Skeletal muscle satellite cell (primary cell): ENCODE measurements at regions not wholly inside any gene's neighbourhood (a gene's known extent, or its start where the extent isn't known, plus 50 kb on each side); places are given as distances from the start of the nearest gene placed in this dataset.

Experiments
- H3K27me3 ChIP-seq: 2 replicates; pipeline ENCODE4 v1.7.0; 2013; ENCODE audit warnings: low read length; ENCODE audit not compliant: control insufficient read depth, insufficient read depth
- H3K36me3 ChIP-seq: 2 replicates; pipeline ENCODE4 v1.7.0; 2013; ENCODE audit warnings: mild to moderate bottlenecking, control low read depth, low read length; ENCODE audit not compliant: insufficient read depth
- H3K4me1 ChIP-seq: 2 replicates; pipeline ENCODE4 v1.7.0; 2013; ENCODE audit warnings: low read length; ENCODE audit not compliant: control insufficient read depth, insufficient read depth
- H3K4me2 ChIP-seq: 2 replicates; pipeline ENCODE4 v1.7.0; 2013; ENCODE audit warnings: mild to moderate bottlenecking, low read length
- H3K4me3 ChIP-seq: 2 replicates; pipeline ENCODE4 v1.7.0; 2013; ENCODE audit warnings: low read length
- H3K9ac ChIP-seq: 2 replicates; pipeline ENCODE4 v1.7.0; 2013; ENCODE audit warnings: mild to moderate bottlenecking, low read depth, low read length, moderate library complexity
- H3K9me3 ChIP-seq: replicated peaks from 2 replicates; pipeline ENCODE4 v1.7.0; 2013; ENCODE audit warnings: mild to moderate bottlenecking, control low read depth, low read length

GRCh38 chr1:106659490-106660244 lies 396.8 kb upstream of the PRMT6 start:
- no peak overlapping the region for H3K4me3 ChIP-seq
- H3K36me3 ChIP-seq, result no peaks in the 10 kb centered on the region
- H3K27me3 ChIP-seq, result no peaks in the 10 kb centered on the region
- no peak overlapping the region for H3K4me2 ChIP-seq
- no peaks in the 10 kb centered on the region for H3K4me1 ChIP-seq
- no peak overlapping the region for H3K9ac ChIP-seq
- no peaks in the 10 kb centered on the region for H3K9me3 ChIP-seq

GRCh38 chr1:106675558-106675957 lies 380.9 kb upstream of the PRMT6 start:
- Histone ChIP-seq H3K9me3 (no peaks in the 10 kb centered on the region), H3K36me3 (no peaks in the 10 kb centered on the region), H3K9ac (no peak overlapping the region), H3K4me1 (peaks cover 12% of the 10 kb centered on the region), H3K4me2 (no peak overlapping the region), H3K4me3 (no peak overlapping the region), H3K27me3 (no peaks in the 10 kb centered on the region)

GRCh38 chr1:106676021-106676420 lies 380.5 kb upstream of the PRMT6 start:
- Histone ChIP-seq H3K9ac (no peak overlapping the region), H3K4me3 (no peak overlapping the region), H3K4me2 (no peak overlapping the region), H3K36me3 (no peaks in the 10 kb centered on the region), H3K9me3 (no peaks in the 10 kb centered on the region), H3K4me1 (peaks cover 12% of the 10 kb centered on the region), H3K27me3 (no peaks in the 10 kb centered on the region)

DNA sequence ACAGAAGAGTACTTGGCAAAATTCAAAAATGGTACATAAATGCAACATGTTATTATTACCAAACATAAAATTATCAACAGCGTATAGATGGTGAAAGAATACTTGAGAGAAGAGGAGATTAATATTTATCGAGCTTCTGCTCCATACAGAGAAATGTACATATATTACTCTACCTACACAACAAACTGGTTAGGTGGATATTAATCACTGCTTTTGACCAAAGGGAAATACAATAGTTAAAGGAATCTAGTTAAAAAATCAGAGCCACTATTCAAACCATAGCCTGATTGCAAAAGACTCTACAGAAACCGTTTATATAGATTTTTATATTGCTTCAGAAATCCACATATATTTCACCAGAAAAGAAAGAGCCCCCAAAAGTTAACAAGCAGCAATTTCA lies 379.3 kb upstream of the PRMT6 start:
- H3K4me3 ChIP-seq, result no peak overlapping the region

DNA sequence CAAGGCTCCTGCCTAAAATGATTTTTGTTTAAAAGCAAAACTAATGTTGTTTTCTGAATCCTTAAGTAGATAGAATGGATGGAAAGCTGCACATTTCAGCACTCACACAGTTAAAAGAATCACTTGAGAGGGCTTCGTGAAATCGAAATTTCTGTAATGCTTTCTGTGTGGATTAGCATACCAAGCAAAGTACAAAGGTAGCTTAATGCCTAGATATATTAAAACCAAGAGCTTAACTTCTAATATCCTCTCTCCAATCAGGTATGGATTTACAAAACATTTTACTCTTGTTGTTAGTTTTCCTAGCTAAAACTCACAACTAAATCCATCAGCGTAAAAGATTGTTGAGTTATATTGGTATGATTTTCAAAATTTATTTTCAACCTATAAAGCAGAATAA lies 378.8 kb upstream of the PRMT6 start:
- Histone ChIP-seq H3K4me2 (no peak overlapping the region), H3K27me3 (no peaks in the 10 kb centered on the region), H3K9me3 (no peaks in the 10 kb centered on the region), H3K9ac (no peak overlapping the region), H3K4me3 (no peak overlapping the region), H3K36me3 (no peaks in the 10 kb centered on the region), H3K4me1 (peaks cover 12% of the 10 kb centered on the region)

More for the DNA sequence above, 379.3 kb upstream of the PRMT6 start:
- Histone ChIP-seq H3K27me3 (no peaks in the 10 kb centered on the region), H3K4me2 (no peak overlapping the region), H3K36me3 (no peaks in the 10 kb centered on the region), H3K9ac (no peak overlapping the region), H3K4me1 (peaks cover 12% of the 10 kb centered on the region), H3K9me3 (no peaks in the 10 kb centered on the region)

GRCh38 chr1:106678279-106679050 lies 378.0 kb upstream of the PRMT6 start:
- H3K4me2 ChIP-seq, result no peak overlapping the region
- no peaks in the 10 kb centered on the region for H3K9me3 ChIP-seq
- H3K4me3 ChIP-seq, result no peak overlapping the region
- no peaks in the 10 kb centered on the region for H3K36me3 ChIP-seq
- peaks cover 12% of the 10 kb centered on the region for H3K4me1 ChIP-seq
- H3K27me3 ChIP-seq, result no peaks in the 10 kb centered on the region
- no peak overlapping the region for H3K9ac ChIP-seq

DNA sequence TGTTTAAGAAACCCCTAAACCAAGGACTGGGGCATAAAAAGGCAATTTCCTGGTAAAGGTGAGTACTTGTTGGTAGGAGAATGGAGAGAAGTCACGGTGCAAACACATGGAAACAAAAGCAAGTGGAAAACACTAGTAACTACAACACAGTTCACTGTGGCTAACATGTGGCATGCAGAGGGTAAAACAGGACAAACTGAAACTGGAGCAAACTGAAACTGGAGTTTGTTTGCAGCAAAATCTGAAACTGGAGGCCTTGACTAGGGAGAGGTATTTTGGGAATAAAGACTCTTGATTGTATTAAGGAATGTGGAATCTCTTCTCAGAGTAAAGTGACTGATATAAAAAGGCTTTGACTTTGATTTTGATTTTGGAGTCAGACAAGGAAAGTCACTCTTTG lies 376.3 kb upstream of the PRMT6 start:
- H3K9ac ChIP-seq, result no peak overlapping the region
- no peak overlapping the region for H3K4me3 ChIP-seq
- no peaks in the 10 kb centered on the region for H3K9me3 ChIP-seq
- H3K4me2 ChIP-seq, result no peak overlapping the region
- H3K27me3 ChIP-seq, result no peaks in the 10 kb centered on the region
- no peaks in the 10 kb centered on the region for H3K36me3 ChIP-seq
- peaks cover 12% of the 10 kb centered on the region for H3K4me1 ChIP-seq

DNA sequence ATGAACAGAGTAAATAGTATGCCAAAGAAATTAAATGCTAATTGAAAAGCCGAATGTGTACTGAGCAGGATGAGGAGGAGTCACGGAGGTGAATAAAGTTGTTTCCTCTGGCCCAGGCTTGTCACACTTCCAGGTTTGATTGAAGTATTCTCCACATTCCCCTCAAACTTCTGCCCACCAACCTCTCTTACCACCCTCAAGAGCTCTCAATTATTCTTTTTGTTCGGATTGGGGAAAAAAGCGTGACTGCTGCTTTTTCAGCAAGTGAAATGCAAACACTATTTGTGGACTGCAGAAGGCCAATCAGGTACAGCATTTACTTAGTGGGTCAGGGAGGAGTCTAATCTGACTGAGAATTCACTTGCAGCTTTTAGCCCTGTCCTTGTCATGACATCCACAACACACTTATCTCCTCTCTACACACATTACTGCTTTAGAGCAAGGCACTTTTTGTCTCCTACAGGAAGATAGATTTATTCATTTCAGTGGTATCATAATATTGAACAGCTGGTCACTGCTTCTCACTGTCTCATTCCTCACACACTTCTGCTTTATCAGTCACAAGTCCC lies 375.6 kb upstream of the PRMT6 start:
- Histone ChIP-seq H3K36me3 (no peaks in the 10 kb centered on the region), H3K27me3 (no peaks in the 10 kb centered on the region), H3K4me1 (peaks cover 11% of the 10 kb centered on the region), H3K9ac (no peak overlapping the region), H3K4me3 (no peak overlapping the region), H3K9me3 (no peaks in the 10 kb centered on the region), H3K4me2 (no peak overlapping the region)

- Histone ChIP-seq H3K9me3 (no peaks in the 10 kb centered on the region), H3K4me2 (no peak overlapping the region), H3K36me3 (no peaks in the 10 kb centered on the region), H3K27me3 (no peaks in the 10 kb centered on the region), H3K4me1 (peaks cover 5% of the 10 kb centered on the region), H3K4me3 (no peak overlapping the region), H3K9ac (no peak overlapping the region)
These were observed 374.4 kb upstream of the PRMT6 start for GRCh38 chr1:106681939-106682522.

DNA sequence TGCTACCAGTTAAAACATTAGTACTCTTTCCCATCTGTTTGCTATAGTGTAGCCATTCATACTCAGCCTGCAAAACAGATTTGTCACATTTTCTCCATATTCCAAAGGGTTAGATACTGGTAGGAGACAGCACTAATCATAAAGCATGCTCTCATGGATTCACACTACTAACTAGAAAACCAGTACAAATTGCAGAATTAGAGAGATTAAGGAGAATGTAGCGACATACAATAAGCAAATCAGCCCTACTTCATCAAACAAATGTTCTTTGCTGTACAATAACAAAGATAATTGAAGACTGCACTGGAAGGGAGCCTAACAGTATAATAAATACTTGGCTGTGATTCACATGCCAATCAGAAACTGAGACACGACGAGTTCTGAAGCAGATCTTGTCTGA lies 368.0 kb upstream of the PRMT6 start:
- Histone ChIP-seq H3K9ac (no peak overlapping the region), H3K9me3 (no peaks in the 10 kb centered on the region), H3K4me3 (no peak overlapping the region), H3K27me3 (no peaks in the 10 kb centered on the region), H3K4me1 (no peaks in the 10 kb centered on the region), H3K4me2 (no peak overlapping the region), H3K36me3 (no peaks in the 10 kb centered on the region)

GRCh38 chr1:106698660-106699059 lies 357.8 kb upstream of the PRMT6 start:
- H3K27me3 ChIP-seq, result no peaks in the 10 kb centered on the region
- no peaks in the 10 kb centered on the region for H3K36me3 ChIP-seq
- peaks cover 15% of the 10 kb centered on the region for H3K4me1 ChIP-seq
- H3K4me2 ChIP-seq, result no peak overlapping the region
- H3K9ac ChIP-seq, result no peak overlapping the region
- no peaks in the 10 kb centered on the region for H3K9me3 ChIP-seq
- H3K4me3 ChIP-seq, result no peak overlapping the region
